HG03457 (cell line): ENCODE measurements at regions not wholly inside any gene's neighbourhood (a gene's known extent, or its start where the extent isn't known, plus 50 kb on each side); places are given as distances from the start of the nearest gene placed in this dataset.
"Not testable (repeated sequence)": the region's sequence is repeated elsewhere in the genome, so short reads cannot be mapped to it uniquely, and the experiment has no call there.

ENCODE experiments used
- ATAC-seq: cut with Tn5 transposase; IDR thresholded peaks from one replicate; pipeline ENCODE4 v1.9.1; 2021; ENCODE audit warnings: moderate number of reproducible peaks; ENCODE audit not compliant: unreplicated experiment

GRCh38 chr6:68575765-68576439 lies 59.2 kb upstream of the ADGRB3 start:
- no peak for ATAC-seq

DNA sequence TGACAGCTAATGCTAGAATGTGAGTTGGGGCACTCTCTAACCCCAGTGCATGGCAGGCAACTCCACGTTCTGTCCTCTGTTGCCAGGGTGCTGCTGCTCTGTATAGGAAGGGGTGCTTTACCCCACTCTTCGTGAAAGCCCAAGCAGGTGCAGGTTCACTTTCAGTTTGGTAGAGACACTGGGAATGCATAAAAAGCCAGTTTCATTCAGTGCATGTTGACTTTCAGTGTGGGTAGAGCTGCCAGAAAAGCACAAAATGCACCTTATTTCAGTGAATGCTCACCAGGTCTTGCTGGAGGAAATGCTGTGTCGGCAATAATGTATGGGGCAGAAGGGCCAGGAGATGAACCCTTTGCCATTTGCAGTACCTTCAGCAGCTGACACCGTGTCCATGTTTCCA lies 62.1 kb upstream of the ADGRB3 start:
- peak; percentile 10 for ATAC-seq

DNA sequence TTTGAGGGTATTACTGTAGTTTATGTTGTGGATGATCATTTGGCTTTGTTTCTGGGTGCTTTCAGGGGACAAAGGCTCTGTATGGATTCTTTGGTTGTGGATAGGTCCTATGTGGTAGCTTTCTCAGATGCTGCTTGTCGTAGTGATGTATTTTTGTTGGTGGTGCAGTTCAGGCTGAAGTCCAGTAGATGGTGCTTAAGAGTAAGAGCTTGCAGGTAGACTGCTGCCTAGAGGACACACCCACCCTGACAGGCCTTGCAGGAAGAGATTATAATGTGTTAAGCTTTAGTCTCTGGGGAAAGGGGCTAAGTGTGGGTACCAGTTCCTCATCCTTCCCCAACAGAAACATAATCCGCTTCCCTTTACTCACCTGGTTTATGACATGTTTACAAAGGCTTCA lies 62.6 kb upstream of the ADGRB3 start:
- ATAC-seq, result peak; percentile 82

- no peak for ATAC-seq
These were observed 75.4 kb upstream of the ADGRB3 start for GRCh38 chr6:68559716-68560115.

GRCh38 chr6:68559070-68559469 lies 76.0 kb upstream of the ADGRB3 start:
- ATAC-seq, result no peak

DNA sequence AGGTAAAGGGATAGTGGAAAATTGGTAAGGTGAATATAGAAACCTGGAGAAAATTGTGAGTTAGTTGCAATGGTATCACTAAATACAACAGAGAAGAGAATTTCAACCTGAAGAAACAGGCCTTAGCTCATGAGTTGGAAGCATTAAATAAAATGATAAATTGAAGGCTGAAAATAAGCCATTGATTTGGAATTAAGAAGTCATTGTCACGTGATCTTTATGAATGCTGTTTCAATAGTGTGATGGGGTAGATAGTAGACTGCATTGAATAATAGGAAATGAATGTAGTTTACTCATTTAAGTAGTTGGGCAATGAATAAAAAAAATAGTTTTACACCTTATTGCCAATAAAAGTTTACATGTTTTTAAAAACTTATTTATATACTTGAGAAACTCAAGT lies 88.5 kb upstream of the ADGRB3 start:
- ATAC-seq, result no peak

- no peak for ATAC-seq
These were observed 90.6 kb upstream of the ADGRB3 start for GRCh38 chr6:68544450-68544849.

- ATAC-seq, result no peak
These were observed 101.7 kb upstream of the ADGRB3 start for GRCh38 chr6:68533339-68533795.

- no peak for ATAC-seq
These were observed 107.4 kb upstream of the ADGRB3 start for GRCh38 chr6:68527691-68528090.

DNA sequence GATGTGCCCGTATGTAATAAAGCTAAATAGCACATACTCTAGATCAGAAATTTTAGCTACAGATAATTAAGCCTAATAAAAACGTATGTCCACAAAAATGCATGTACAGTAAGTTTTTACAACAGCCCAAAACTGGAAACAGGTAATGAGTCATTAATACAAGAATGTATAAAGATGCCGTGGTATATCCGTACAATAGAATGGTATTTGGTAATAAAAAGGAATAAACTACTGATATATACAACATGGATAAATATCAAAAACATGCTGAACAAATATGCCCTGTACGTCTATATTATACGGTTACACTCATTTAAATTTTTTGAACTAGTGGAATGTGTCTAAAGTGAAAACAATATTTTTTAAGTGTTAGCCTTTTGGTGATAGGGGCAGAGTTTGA lies 128.2 kb upstream of the ADGRB3 start:
- ATAC-seq, result no peak

- ATAC-seq, result no peak
These were observed 132.1 kb upstream of the ADGRB3 start for GRCh38 chr6:68502946-68503345.

DNA sequence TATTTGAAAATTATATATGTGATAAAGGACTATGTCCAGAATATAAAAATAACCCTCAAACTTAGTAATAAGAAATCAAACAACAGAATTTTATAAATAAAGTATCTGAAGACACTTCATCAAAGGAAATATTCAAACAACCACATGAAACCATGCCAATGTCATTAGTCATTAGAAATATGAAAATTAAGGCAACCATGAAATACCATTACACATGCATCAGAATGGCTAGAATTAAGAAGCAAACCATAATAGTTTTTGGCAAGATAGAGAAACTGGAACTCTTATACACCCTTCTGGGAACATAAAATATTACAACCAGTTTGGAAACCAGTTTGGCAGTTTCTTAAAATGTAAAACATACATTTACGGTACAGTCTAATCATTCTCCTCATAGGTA lies 137.2 kb upstream of the ADGRB3 start:
- no peak for ATAC-seq

DNA sequence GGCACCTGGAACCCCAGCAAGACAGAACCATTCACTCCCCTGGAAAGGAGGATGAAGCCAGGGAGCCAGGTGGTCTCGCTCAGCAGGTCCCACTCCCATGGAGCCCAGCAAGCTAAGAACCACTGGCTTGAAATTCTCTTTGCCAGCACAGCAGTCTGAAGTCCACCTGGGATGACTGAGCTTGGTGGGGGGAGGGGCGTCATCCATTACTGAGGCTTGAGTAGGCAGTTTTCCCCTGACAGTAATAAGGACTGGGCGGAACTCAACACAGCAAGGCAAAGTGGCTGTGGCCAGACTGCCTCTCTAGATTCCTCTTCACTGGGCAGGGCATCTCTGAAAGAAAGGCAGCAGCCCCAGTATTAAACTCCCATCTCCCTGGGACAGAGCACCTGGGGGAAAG lies 140.2 kb upstream of the ADGRB3 start:
- not testable (repeated sequence) for ATAC-seq

- no peak for ATAC-seq
These were observed 158.5 kb upstream of the ADGRB3 start for GRCh38 chr6:68476611-68477010.

DNA sequence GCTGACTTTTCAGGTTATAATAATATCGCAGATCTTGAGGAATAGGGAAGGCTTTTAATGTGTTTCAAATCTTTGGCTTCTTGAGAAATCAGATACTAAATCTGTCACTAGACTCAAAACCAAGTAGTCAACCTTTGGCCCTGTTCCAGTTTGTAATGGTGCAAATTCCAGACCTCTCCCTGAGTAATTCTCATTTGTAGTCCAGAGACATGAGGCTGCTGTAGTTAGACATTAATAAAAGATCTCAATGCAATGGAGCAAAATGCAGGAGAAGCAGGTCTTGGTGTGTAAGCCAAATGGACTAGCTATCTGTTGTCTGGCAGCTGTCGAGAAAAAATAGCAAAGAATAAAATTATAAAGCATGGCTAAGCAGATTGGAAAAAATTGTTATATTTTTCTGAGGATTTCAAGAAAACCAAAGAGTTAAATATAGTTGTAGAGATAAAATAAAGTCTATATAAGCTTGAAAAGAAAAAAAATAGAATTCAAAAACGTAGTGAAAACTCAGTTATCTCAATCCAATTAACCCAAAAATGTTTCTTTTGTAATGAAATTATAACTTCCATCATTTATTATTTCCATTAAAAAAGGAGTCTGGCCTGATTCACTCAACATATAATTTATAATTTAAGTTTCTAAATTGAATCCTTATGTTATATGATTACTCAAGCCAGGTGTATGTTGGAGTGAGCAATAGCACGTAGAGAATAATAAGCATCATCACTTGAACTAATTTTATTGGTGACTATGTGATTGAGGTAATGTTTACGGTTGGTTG lies 161.5 kb upstream of the ADGRB3 start:
- ATAC-seq, result no peak

GRCh38 chr6:68468244-68468884 lies 166.7 kb upstream of the ADGRB3 start:
- no peak for ATAC-seq

GRCh38 chr6:68458447-68458846 lies 176.6 kb upstream of the ADGRB3 start:
- ATAC-seq, result no peak

GRCh38 chr6:68447112-68447511 lies 188.0 kb upstream of the ADGRB3 start:
- ATAC-seq, result no peak

GRCh38 chr6:68445926-68446325 lies 189.2 kb upstream of the ADGRB3 start:
- ATAC-seq, result no peak

DNA sequence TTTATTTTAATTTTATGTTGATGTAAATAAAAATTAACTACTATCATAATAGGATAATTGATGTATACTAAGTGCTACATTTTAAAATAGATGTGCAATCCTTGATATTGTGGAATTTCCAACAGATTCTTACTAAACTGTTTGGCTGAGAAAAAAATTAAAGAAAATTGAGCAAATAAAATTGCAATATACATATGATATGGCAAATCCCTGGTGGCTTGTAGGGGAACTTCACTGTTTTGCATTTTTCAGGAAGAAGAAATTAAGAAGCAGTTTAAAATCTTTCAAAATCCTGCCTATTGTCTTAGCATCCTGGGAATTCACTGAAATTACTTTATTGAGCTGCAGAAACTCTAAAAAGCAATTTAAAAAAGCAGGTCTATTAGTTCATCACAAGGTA lies 191.4 kb upstream of the ADGRB3 start:
- no peak for ATAC-seq

DNA sequence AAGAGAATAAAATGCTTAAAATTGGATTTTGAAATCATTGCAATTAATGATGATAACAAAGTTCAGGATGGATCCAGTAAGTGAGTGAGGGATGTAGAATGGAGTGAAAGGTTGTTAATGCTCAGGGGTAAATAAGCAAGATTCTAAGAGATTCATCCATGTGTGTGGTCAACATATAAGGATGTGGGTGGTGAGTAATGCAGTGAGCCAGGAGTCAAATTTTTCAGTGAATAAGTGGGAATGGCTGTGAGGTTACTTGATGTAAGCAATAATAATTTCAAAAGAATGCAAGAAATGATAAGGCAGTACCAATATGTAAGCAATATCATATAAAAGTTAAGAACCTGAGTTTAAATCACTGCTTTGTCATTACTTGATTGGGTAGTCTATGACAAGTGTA lies 207.5 kb upstream of the ADGRB3 start:
- no peak for ATAC-seq

- ATAC-seq, result no peak
These were observed 225.1 kb upstream of the ADGRB3 start for GRCh38 chr6:68410021-68410420.
